ENCODE measurements at regions not wholly inside any gene's neighbourhood (a gene's known extent, or its start where the extent isn't known, plus 50 kb on each side); places are given as distances from the start of the nearest gene placed in this dataset.

GRCh38 chr4:133270021-133270570 is 121.0 kb downstream of the PCDH10 start:
- TF ChIP-seq POLR2A (IDR thresholded peaks at IDR 0.05) (no peak), CTCF (IDR thresholded peaks at IDR 0.05) (no peak)

Data from sigmoid colon (tissue), 3 donors.